RWPE2 (cell line): ENCODE measurements at regions not wholly inside any gene's neighbourhood (a gene's known extent, or its start where the extent isn't known, plus 50 kb on each side); places are given as distances from the start of the nearest gene placed in this dataset.

ENCODE experiments used
- ATAC-seq: fragments of 200-7000 bp; cut with Tn5 transposase; 3 replicates; pipeline ENCODE4 v1.9.1; 2021; ENCODE audit warnings: low read depth
- DNase-seq: peaks from one replicate; pipeline ENCODE4 v3.0.0-alpha.2; 2020; ENCODE audit warnings: low spot score
- H3K27ac ChIP-seq: fragments of 450-650 bp; 2 replicates; pipeline ENCODE4 v1.5.1; 2017; ENCODE audit warnings: mild to moderate bottlenecking; ENCODE audit not compliant: poor library complexity, severe bottlenecking
- H3K27me3 ChIP-seq: fragments of 250-450 bp; sonication (Bioruptor Pico); 2 replicates; pipeline ENCODE4 v1.5.1; 2021; ENCODE audit warnings: mild to moderate bottlenecking, moderate library complexity; ENCODE audit not compliant: insufficient read depth, poor library complexity, severe bottlenecking
- H3K36me3 ChIP-seq: fragments of 250-450 bp; sonication (Bioruptor Pico); 2 replicates; pipeline ENCODE4 v1.5.1; 2020; ENCODE audit warnings: low read depth, mild to moderate bottlenecking, moderate library complexity
- H3K4me1 ChIP-seq: fragments of 250-450 bp; sonication (Bioruptor Pico); 2 replicates; pipeline ENCODE4 v1.5.1; 2021; ENCODE audit warnings: mild to moderate bottlenecking, moderate library complexity; ENCODE audit not compliant: insufficient read depth, poor library complexity, severe bottlenecking
- H3K4me3 ChIP-seq: fragments of 250-450 bp; sonication (Bioruptor Pico); 2 replicates; pipeline ENCODE4 v1.5.1; 2021; ENCODE audit warnings: mild to moderate bottlenecking, moderate library complexity; ENCODE audit not compliant: severe bottlenecking
- H3K9me3 ChIP-seq: fragments of 250-450 bp; sonication (Bioruptor Pico); 2 replicates; pipeline ENCODE4 v1.5.1; 2021; ENCODE audit warnings: mild to moderate bottlenecking, moderate library complexity; ENCODE audit not compliant: severe bottlenecking
- CTCF ChIP-seq: fragments of 450-650 bp; IDR thresholded peaks from one replicate; pipeline ENCODE4 v1.5.1; 2017; ENCODE audit warnings: mild to moderate bottlenecking, moderate library complexity; ENCODE audit not compliant: poor library complexity, severe bottlenecking

GRCh38 chr20:56979125-56979524, 287.3 kb downstream of the BMP7 start:
- no peak overlapping the region for H3K27ac ChIP-seq
- H3K36me3 ChIP-seq = no peaks in the 10 kb centered on the region
- no peaks in the 10 kb centered on the region for H3K9me3 ChIP-seq
- H3K27me3 ChIP-seq = peaks cover 22% of the 10 kb centered on the region
- TF ChIP-seq CTCF = no peak
- no peak for ATAC-seq
- no peak for DNase-seq
- no peaks in the 10 kb centered on the region for H3K4me1 ChIP-seq
- no peak overlapping the region for H3K4me3 ChIP-seq

- Histone ChIP-seq H3K9me3 (peaks cover 9% of the 10 kb centered on the region), H3K36me3 (no peaks in the 10 kb centered on the region), H3K4me3 (no peak overlapping the region), H3K27ac (no peak overlapping the region), H3K4me1 (peaks cover 4% of the 10 kb centered on the region), H3K27me3 (peaks cover 6% of the 10 kb centered on the region)
- DNase-seq = no peak
- TF ChIP-seq CTCF = no peak
- ATAC-seq = no peak
These were observed 285.1 kb downstream of the BMP7 start for GRCh38 chr20:56981301-56981700.

- H3K36me3 ChIP-seq = no peaks in the 10 kb centered on the region
These were observed 282.6 kb downstream of the BMP7 start for GRCh38 chr20:56983813-56984212.

GRCh38 chr20:56985066-56985685, 281.3 kb downstream of the BMP7 start:
- TF ChIP-seq CTCF = no peak
- peak; percentile 3 for DNase-seq

More at GRCh38 chr20:56983813-56984212, 282.6 kb downstream of the BMP7 start:
- H3K27me3 ChIP-seq = no peaks in the 10 kb centered on the region
- H3K27ac ChIP-seq = no peak overlapping the region
- H3K4me3 ChIP-seq = no peak overlapping the region
- H3K9me3 ChIP-seq = peaks cover 15% of the 10 kb centered on the region
- ATAC-seq (no peak), DNase-seq (peak; percentile 42)
- no peak for TF ChIP-seq CTCF
- H3K4me1 ChIP-seq = peaks cover 4% of the 10 kb centered on the region

GRCh38 chr20:56986476-56986875, 280.0 kb downstream of the BMP7 start:
- TF ChIP-seq CTCF = no peak
- H3K9me3 ChIP-seq = peaks cover 15% of the 10 kb centered on the region
- ATAC-seq (no peak), DNase-seq (no peak)
- no peaks in the 10 kb centered on the region for H3K36me3 ChIP-seq
- no peaks in the 10 kb centered on the region for H3K27me3 ChIP-seq
- H3K4me1 ChIP-seq = peaks cover 4% of the 10 kb centered on the region
- no peak overlapping the region for H3K4me3 ChIP-seq
- no peak overlapping the region for H3K27ac ChIP-seq

More at GRCh38 chr20:56985066-56985685, 281.3 kb downstream of the BMP7 start:
- Histone ChIP-seq H3K4me3 (no peak overlapping the region), H3K36me3 (no peaks in the 10 kb centered on the region), H3K27me3 (no peaks in the 10 kb centered on the region), H3K9me3 (peaks cover 15% of the 10 kb centered on the region), H3K27ac (peak overlapping the region; percentile 0), H3K4me1 (peaks cover 4% of the 10 kb centered on the region)
- peak; percentile 93 for ATAC-seq
